ENCODE measurements at regions not wholly inside any gene's neighbourhood (a gene's known extent, or its start where the extent isn't known, plus 50 kb on each side); places are given as distances from the start of the nearest gene placed in this dataset.
"Not testable (repeated sequence)": the region's sequence is repeated elsewhere in the genome, so short reads cannot be mapped to it uniquely, and the experiment has no call there.

DNA sequence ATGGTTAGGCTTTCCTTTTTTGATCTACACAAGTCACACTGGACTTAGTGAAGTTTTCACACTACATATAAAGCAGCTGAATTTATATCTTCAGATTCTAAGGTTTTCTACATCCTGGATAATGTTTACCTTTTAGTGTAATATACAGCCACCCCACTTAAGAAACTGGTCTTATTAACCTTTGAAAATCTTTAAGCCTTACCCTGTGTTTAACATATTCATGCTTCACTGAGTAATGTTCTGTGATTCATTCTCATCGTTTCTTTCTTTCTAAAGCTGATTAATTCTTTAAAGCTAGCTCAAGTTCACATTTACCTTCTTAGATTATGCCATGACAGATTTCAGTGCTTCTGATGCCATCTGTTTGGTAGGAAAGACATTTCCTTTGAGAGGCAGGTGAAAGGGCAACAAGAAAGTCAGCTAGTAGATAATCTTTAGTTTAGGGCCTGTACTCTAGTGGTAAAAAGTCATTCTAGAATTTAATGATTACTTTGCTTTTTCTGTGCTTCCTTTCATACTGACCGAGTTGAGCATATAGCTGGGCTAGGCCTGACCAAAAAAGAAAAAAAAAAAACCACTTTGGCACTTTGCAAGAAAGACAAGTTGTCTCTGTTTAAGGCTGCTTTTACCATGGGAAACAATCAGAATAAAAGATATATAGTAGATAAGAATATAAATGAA is 690.9 kb upstream of the FBXO33 start:
- no peak for DNase-seq (ENCODE audit: low spot score)
- intact Hi-C loops (cut with DNase I) = no loop called here

DNA sequence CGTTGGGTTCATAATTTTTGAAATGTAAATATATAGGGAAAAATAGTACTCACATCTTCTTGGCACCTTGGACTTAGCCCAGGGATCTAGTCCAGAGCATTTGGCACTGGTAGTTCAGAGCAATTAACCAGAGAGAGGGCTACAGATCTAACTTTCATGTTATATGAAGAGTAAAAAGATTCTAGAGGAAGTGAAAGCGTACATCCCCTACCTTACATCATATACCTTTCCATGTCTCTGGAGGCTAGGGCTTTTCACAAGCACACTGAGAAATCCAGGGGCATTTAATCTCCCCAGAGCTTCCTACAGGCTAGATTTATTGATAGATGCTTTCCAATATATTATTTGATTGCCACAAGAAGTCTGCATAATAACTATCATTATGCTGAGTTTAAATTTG is 687.5 kb upstream of the FBXO33 start:
- DNase-seq (ENCODE audit: low spot score) = no peak
- intact Hi-C loops (cut with DNase I) = no loop called here

DNA sequence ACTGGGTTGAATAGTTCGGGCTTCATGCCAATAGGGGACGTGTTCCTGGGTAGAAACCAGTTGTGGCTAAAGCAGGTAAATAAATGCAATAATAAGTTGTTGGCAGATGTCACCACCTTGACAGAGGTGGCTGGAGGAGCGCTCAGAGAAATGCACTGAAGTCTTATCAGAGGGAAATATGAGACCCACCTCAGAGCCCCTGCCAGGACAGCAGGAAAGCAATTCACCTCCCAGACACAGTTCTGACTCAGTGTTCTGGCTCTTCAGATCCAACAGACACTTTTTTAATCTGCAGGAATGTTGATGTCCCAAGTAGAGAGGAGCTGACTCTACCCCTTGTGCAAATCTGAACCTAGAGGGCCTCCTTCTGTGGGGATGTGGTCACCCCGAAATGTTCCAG is 687.1 kb upstream of the FBXO33 start:
- intact Hi-C loops (cut with DNase I) = no loop called here

DNA sequence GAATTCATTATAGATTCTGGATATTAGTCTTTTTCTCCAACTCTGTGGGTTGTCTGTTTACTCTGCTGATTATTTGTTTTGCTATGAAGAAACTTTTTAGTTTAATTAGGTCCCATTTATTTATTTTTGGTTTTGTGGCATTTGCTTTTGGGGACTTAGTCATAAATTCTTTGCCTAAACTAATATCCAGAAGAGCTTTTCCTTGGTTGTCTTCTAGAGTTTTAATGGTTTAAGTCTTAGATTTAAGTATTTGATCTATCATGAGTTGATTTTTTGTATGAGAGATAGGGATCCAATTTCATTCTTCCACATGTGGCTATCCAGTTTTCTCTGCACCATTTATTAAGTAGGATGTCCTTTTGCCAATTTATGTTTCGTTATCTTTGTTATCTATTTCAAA is 683.4 kb upstream of the FBXO33 start:
- intact Hi-C loops (cut with DNase I) = no loop called here
- no peak for DNase-seq (ENCODE audit: low spot score)

More for the DNA sequence above, 687.1 kb upstream of the FBXO33 start:
- no peak for DNase-seq (ENCODE audit: low spot score)

DNA sequence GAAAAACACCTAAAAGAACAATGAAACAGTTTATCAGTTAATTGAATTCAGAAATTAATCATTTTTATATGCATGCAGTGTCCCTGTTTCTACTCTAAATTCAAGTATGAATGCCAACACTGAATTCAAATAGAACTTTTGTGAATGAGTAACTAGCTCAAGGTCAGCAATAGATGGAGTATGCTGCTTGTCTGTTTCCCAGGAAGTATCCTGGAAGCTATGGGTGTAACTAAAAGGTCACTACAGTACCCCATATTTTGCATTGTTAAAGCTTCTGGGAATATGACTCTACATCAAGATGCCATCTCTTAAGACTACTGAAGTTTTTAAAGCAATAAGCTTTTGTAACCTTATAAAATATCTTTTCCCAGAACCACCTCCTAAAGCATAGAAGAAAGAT is 681.4 kb upstream of the FBXO33 start:
- intact Hi-C loops (cut with DNase I) = no loop called here
- DNase-seq (ENCODE audit: low spot score) = no peak

DNA sequence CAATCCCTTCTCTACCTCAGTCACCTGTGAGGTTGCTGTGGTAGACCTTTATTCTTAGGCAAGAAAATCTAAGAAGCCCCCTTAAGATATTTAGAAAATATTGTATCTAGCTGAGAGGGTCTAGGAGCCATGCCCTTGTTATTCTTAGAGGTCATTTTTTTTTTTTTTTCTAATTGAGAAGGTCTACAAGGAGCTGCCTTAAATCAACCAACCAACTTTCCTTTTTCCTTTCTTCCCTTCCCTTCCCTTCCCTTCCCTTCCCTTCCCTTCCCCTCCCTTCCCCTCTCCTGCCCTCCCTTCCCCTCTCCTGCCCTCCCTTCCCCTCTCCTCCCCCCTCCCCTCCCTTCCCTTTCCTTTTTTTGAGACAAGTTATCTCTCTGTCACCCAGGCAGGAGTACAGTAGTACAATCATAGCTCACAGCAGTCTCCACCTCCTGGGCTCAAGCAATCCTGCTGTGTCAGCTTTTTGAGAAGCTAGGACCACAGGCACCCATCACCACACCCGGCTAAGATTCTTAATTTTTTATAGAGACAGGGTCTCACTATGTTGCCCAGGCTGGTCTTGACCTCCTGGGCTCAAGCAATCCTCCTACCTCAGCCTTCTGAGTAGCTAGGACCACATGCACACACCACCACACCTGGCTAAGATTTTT is 668.4 kb upstream of the FBXO33 start:
- DNase-seq (ENCODE audit: low spot score) = no peak
- intact Hi-C loops (cut with DNase I) = no loop called here

DNA sequence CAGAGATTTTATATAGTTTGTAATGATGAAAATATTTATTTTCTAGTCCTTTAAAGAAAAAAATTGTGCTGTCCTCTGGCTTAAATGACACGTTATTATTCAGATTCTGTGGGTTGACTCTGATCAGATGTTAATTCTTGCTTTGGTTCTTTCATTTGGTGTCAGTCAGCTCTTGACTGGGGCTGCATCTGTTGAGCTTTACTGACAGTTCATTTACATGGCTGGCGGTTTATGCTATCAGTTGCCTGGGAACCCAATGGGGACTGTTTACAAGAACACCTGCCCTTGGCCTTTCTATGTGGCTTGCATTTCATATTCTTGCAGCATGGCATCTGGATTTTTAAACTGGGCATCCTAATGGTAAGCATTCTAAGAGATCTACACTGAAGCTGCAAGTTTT is 667.1 kb upstream of the FBXO33 start:
- DNase-seq (ENCODE audit: low spot score) = no peak
- intact Hi-C loops (cut with DNase I) = no loop called here

DNA sequence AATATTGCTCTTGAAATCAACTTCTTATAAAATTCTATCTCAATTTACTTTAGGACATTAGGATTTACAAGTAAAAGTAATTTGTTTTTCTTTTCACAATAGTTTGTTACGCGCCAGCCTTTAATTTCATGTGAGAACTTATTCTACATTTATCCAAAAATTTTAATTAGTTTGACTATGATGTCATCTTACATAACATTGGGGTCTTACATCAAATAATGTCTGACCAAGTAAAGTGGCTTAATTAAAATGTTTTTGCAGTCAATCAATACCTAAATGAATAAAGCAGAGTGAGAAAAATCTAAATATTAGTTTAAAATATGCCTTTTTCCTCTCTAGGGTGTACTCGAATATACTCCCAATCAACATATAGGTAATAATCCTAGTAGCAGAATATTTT is 666.2 kb upstream of the FBXO33 start:
- DNase-seq (ENCODE audit: low spot score) = no peak
- intact Hi-C loops (cut with DNase I) = no loop called here

DNA sequence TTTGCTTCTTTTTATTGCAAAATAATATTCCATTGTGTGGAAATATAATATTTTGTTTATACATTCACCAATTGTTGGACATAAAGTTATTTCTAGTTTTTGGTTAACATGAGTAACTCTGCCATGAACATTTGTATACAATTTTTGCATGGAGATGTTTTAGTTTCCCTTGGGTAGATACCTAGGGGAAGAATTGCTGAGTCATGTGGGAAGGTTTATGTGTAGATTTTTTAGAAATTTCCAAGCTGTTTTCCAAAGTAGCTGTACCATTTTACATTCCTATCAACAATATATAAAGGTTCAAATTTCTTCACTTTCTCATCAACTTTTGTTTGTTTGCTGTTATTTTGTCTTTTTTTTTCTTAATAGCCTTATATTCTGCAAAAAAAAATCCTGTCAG is 664.7 kb upstream of the FBXO33 start:
- intact Hi-C loops (cut with DNase I) = no loop called here
- no peak for DNase-seq (ENCODE audit: low spot score)

DNA sequence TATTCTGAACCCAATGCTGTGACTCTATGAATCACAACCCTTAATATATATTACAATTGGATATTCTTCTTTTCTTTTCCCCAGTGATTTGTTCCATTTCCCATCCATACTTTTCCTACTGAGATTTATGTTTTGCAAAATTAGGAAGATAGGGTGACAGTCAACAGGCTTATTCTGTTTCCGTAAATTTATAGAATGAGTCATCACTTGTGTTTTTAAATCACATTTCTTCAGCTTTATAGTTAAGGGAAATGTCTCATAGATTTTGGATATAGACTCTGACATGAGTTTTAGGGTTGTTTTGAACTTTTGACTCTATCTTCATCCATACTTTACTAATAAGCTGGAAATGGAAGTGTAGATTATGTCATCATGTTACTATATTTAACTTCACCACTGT is 661.6 kb upstream of the FBXO33 start:
- DNase-seq (ENCODE audit: low spot score) = no peak
- intact Hi-C loops (cut with DNase I) = no loop called here

DNA sequence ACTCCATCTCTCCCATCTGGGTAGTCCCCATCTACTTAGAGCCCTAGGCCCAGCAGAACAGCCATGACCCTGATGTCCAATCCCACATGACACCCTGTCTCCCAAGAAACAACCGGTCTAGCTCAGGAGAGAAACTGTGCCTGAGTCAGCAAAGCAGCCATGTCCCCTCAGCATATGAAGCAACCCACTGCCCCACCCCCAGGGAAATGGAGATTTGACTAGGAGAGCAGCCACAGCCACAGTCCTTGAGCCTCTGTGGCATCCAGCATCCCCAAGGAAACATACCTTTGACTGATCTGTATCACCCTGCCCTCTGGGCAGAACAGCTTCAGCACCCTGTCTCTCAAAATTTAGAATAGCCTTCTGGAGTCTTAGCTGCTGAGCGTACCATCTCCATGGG is 641.9 kb upstream of the FBXO33 start:
- no peak for DNase-seq (ENCODE audit: low spot score)
- intact Hi-C loops (cut with DNase I) = no loop called here

DNA sequence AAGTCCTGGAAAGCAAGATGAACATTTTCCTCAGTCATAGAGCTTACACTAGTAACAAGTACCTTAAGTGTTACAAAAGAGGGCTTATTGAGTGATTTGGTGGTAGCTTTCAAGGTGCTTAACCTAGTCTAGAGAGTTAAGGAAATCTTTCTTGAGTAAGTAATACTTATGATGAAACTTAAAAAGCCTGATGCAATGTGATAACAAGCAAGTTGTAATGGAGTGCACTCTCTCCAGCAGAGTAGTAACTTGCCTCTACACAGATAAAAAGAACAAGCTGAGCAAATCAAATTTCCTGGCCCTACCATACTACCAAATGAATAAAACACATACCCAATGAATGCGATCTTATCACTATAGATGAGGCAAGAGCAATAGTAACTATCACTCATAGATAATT is 639.9 kb upstream of the FBXO33 start:
- no peak for DNase-seq (ENCODE audit: low spot score)
- intact Hi-C loops (cut with DNase I) = no loop called here

DNA sequence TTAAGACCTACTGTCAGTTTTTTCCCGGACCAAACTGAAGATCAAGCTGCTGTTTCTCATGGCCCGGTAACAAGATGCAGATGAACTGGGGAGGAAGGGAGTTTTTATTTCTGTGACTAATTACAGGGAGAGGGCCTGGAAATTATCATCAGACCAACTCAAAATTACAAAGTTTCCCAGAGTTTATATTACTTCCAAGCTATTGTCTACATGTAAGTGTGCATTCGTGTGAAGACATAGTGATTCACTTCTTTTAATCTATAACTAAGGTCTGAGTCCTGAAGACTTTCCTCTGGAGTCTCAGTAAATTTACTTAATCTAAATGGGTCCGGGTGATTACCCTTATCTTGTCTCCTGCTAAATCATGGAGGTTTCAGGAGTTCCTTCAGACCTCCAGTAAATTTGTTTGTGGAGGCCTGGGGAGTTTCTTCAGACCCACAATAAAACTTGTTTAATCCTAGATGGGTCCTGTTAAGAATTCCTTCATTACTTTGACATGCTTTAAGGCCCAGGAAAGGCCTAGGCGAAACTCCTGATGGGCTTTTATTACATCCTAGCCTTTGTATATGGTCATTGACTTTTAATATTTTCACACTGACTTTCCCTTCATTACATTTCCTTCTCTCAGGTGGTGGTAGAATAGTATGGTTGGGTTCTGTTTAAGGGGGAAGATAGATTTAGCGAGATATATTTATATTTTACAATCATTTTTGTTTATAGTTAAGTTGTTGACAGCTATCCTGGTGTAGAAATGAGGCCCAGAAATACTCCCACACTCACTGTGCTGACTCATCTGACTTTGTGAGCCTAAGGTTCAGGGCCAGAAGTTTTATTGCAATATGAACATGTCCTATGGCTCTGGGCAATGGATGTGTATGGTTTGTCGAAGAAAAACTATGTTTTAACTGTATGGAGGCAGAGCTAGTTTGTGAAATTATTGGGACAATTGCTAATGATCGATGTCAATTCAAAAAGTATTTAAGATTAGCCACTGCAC is 627.0 kb upstream of the FBXO33 start:
- DNase-seq (ENCODE audit: low spot score) = no peak
- intact Hi-C loops (cut with DNase I) = no loop called here

DNA sequence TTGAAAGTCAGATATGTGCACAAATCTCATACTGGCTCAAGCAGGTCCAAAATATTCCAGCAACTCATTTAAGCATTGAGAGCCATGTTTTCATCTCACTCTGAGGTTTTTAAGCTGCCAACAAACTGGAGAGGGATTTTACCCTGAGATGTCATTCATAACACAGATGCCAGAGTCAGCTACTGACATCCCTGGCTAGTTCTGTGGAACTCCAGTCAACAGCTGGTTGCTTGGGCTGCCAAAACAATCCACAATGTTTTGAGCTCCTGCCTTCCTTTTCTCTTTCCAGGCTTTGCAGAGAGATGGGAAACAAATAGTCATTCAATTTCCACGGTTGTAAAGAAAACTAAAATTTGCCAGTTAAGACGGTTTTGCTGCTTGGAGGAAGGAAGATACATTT is 621.2 kb upstream of the FBXO33 start:
- intact Hi-C loops (cut with DNase I) = no loop called here
- no peak for DNase-seq (ENCODE audit: low spot score)

DNA sequence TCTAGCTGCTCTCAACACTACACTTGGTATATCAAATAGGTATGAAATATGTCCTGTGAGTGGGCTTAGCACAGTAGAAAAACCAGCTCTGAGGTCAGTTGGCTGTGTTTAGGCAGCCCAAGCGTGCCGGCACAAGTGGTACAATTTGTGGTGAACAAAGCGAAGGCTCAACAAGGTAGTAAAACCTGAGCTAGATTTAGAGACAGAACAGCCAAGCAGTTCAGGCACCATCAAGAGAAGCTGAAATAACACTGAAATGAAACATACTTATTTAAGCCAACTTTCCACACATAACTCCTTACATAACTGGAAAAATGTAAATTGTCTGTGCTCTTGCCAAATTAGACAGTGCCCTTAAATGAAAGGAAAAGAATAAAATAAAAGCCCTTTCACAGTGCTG is 596.8 kb upstream of the FBXO33 start:
- no peak for DNase-seq (ENCODE audit: low spot score)

DNA sequence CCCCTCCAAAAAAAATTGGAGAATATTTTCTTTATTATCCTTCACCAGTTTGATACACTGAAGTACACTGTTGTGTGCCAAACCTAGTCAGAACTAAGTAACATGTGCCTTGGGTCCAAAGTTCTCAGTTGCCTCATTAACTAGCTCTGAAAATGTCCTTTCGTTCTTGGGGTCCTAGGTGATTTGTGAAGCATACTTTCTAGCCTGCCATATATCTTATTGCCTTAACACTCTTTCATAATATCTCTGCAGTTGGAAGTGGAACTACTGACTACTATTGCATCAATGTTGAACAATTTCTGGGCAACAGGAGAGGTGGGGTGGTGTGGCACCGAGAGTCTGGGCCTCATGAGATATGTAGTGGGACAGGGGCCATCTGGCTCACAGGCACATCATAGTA is 592.9 kb upstream of the FBXO33 start:
- no peak for DNase-seq (ENCODE audit: low spot score)

More for the DNA sequence above, 596.8 kb upstream of the FBXO33 start:
- intact Hi-C loops (cut with DNase I) = no loop called here

DNA sequence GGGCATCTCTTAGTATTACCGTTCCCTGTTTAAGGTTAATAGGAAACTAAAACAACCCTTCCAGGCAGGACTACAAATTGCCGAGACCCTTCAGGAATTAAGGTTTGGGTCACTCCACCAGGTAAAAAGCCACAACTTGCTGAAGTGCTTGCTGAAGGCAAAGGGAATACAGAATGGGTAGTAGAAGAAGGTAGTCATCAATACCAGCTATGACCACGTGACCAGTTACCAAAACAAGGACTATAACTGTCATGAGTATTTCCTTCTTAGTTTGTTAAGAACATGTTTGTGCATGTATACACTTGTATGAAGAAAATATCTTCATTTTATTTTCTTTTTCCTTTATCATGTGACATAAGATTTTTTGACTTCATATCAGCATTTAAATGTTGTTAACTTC is 578.7 kb upstream of the FBXO33 start:
- intact Hi-C loops (cut with DNase I) = no loop called here
- no peak for DNase-seq (ENCODE audit: low spot score)

More for the DNA sequence above, 592.9 kb upstream of the FBXO33 start:
- intact Hi-C loops (cut with DNase I) = no loop called here

DNA sequence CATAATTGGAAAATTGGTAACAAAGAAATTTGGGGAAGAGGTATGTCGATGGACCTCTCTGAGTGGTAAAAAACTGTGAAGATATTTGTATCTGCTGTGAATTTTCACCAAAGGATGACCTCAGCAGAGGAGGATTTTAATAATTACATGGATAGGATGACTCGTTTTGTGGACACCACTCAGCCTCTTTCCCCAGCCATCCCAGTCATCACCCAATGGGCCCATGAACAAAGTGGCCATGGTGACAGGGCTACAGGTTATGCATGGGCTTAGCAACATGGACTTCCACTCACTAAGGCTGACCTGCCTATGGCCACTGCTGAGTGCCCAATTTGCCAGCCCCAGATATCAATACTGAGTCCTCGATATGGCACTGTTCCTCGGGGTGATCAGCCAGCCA is 577.5 kb upstream of the FBXO33 start:
- intact Hi-C loops (cut with DNase I) = no loop called here

DNA sequence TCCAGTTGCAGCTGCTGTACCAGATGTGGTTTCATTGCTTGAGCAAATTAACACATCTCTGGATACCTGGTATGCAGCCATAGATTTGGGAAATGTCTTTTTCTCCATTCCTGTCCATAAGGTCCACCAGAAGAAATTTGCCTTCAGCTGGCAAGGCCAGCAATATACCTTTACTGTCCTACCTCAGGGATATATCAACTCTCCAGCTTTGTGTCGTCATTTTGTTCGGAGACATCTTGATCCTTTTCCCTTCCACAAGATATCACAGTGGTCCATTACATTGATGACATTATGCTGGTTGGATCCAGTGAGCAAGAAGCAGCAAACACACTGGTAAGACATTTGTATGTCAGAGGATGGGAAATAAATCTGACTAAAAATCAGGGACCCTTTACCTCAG is 576.1 kb upstream of the FBXO33 start:
- DNase-seq (ENCODE audit: low spot score); intact Hi-C loops (cut with DNase I): not testable (repeated sequence)

More for the DNA sequence above, 577.5 kb upstream of the FBXO33 start:
- DNase-seq (ENCODE audit: low spot score) = no peak

DNA sequence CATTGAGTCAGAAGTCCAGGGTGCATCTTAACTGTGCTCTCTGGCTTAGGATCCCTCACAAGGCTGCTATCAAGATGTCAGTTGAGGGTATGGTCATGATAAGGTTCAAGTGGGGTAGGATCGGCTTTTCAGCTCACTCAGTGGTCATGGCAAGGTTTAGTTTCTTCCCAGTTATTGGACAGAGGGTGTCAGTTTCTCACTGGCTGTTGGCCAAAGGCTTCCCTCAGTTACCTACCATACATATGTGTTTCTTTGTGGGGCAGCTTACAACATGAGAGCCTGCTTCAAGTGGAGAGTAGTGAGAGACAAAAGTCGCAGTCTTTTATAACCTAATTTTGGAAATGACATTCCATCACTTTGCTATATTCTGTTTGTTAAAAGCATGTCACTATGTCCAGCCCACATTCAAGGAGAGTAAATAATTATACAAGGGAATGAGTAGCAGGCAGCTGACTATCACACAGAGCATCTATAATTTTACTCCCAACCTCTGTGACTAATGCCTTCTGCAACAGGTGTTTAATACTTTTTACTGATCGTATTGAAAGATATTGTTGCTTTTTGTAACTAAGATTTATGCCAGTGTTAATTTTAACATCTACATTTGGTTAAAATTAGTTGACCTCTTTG is 572.8 kb upstream of the FBXO33 start:
- intact Hi-C loops (cut with DNase I) = no loop called here
- no peak for DNase-seq (ENCODE audit: low spot score)

Measured in cardiac septum (tissue), 1 donor.